Hippocampal formation (tissue), 2 donors: ENCODE measurements at regions not wholly inside any gene's neighbourhood (a gene's known extent, or its start where the extent isn't known, plus 50 kb on each side); places are given as distances from the start of the nearest gene placed in this dataset.
"Not testable (repeated sequence)": the region's sequence is repeated elsewhere in the genome, so short reads cannot be mapped to it uniquely, and the experiment has no call there.

Source experiments
- DNase-seq, 2 donors: peaks; one replicate each; lab custom pipeline; 2025; lab: John Stamatoyannopoulos, UW

DNA sequence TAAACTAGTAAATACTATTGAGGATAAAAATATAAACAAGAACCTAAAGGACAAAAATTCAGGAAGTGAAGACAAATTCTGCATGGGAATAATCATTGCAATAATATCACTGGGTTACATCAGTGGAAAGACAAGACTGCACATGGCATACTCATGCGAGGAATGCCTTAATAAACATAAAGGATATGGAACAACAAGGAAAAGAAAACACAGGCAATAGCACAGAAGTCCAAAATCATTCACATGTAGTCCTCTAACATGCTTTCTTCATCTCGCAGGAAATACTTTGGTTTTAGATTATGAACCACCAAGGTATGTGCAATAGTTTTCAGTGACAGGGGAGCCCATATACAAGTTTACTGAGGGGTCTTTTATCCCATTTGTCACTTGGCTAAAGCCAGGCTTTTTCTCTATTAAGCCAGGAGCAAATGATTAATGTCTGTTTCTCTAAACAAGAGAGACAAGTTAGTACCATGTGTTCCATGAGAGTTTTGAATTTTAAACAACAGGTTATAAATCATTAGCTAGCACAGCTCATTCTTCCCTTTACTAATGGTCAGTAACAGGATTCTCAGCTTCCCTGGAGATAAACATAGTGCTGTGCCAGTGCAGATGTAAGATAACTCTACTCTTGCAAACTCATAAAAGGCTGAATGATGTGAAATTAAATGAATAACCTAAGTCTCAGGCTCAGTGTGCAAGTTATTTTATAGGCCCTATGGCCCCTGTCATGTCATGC lies 353.6 kb upstream of the FSIP2 start:
- DNase-seq: no peak

DNA sequence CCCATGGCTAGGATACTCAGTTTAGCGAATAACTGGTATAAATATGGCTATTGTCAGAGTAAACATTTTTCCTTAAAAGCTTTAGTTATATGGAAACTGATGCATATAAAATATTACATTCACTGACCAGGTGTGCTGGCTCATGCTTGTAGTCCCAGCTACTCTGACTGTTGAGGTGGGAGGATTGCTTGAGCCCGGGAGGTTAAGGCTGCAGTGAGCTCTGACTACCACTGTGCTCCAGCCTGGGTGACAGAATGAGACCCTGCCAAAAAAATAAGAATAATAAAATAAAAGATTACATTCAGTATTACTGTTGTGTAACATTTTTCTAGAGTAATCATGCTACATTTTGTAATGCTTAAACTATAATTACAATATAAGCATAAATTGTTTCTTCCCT lies 350.4 kb upstream of the FSIP2 start:
- DNase-seq: no peak

DNA sequence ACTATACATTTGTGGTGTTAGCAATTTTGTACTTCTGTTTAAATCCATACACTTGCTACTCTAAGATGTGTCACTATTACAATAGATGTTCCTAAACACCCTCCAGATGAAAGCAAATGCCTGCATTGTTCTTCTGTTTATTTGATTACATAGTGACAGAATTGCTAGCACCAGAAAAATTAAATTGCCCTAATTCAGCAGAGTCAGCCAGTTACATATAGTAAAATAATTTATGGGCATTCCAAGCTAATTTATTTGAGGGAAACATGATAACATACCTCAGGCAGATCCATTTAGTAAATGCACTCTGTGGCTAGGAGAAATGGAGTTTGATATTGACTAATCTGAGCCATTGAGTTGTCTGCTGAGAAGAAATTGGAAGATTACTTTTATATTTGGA lies 347.1 kb upstream of the FSIP2 start:
- no peak for DNase-seq

DNA sequence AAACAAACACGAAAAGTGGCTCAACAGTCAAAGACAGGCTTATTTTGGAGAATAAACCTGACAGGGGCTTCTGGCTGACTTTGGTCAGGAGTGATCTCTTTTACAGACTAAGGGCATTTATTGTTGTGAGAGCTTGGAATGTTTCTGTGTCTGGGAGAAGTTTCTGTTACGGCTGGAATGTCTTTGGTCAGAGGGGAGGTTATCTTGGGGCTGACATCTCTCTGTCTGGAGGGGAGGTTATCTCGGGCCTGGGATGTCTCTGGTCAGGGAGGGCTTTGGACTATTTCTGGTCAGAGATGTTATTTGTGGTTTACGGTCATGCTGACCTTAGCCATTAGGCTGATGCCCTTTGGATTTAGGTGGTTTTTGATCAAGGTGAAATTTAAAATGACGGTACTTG lies 345.5 kb upstream of the FSIP2 start:
- no peak for DNase-seq

DNA sequence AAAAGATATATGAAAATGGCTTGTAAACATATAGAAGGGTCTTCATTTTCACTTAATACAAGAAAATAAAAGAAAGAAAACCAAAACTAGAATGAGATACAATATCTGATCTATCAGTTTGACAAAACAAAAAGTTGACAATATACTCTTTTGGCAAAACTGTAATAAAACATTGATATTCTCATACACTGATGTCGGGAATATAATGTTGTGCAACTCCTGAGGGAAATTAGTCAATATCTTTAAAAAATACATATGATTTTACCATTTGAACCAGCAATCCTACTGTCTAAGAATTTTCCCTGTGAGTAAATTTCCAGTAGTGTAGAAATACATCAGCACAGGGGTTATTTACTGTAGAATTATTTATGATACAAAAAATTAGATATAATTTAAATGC lies 336.1 kb upstream of the FSIP2 start:
- DNase-seq: no peak

DNA sequence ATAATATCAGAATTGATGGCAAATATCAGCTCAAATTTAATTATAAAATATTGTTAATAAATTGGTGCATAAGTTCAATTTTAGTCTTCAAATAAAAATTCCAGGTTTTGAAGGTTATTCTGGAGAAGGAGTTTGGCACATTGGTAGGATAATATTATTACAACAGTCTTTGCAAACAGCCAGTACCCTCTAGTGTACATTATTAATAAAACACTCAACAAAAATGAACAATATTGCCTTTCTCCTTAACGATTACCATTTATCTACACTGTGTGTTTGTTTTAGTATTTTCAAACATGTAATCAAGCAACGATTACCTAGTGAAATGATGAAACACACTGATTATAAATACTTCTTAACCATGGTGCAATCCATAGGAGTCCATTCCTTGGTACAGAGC lies 334.0 kb upstream of the FSIP2 start:
- no peak for DNase-seq

DNA sequence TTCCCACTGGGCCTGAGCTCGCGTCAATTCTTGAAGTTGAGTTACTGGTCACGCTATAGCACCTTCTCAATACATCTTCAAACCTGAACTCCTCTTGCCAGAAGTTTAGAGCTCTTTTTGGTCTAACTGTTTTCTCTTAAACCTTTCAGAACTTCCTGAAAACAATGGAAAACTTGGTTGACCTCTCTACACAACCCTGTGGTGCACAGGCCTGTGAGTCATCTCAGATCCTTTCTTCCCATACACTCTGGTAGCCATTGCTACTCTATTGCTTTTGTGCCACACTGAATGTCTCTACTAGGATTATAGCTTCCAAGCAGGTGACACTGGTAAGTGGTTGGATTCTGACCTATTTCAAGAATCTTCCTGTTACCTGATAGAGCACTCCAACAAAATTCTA lies 321.5 kb upstream of the FSIP2 start:
- no peak for DNase-seq

DNA sequence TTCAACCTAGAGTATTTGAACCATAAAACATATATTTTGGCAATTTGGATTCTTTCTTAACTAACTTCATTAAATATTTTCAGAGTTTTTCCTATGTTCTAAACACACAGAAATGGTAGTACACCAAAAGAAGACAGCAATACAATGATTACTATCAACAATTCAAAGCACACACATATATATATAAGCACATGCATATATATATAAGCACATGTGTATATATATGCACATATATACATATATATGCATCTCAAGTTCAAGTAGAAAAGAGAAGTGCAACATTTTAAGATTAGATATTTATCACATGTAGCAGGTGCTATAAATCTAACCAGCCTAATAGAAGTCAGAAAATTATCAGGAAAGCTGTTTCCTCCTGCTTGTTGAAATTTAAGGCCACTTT lies 320.9 kb upstream of the FSIP2 start:
- no peak for DNase-seq

DNA sequence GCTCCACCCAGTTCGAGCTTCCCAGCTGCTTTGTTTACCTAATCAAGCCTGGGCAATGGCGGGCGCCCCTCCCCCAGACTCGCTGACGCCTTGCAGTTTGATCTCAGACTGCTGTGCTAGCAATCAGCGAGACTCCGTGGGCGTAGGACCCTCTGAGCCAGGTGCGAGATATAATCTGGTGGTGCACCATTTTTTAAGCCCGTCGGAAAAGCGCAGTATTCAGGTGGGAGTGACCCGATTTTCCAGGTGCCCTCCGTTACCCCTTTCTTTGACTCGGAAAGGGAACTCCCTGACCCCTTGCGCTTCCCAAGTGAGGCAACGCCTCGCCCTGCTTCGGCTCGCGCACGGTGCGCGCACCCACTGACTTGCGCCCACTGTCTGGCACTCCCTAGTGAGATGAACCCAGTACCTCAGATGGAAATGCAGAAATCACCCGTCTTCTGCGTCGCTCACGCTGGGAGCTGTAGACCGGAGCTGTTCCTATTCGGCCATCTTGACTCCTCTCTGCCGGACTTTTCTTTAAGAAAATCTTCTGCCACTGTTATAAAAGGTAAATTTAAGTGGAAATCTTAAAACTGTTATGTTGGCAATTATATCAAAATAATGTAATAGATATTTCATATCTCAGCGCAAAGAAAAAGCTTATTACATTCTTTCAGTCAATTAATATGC lies 313.5 kb upstream of the FSIP2 start:
- not testable (repeated sequence) for DNase-seq

DNA sequence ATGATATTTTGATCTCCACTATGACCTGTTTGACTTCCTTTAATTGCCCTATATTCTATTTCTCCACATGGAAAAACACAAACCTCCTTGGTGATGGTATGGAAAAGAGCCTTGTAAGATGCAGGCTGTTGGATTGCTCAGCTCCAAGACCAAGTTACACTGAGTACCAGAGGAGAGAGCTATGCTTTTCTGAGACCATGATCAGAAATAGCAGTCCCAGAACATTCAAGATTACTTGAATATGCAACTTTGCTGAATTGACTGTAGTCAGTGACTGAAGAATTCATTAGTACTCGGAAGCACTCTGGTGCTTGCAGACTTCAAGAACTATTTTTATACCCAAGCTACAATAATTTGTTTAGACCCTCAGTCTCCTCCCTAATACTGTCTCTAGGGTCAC lies 310.6 kb upstream of the FSIP2 start:
- DNase-seq: no peak

DNA sequence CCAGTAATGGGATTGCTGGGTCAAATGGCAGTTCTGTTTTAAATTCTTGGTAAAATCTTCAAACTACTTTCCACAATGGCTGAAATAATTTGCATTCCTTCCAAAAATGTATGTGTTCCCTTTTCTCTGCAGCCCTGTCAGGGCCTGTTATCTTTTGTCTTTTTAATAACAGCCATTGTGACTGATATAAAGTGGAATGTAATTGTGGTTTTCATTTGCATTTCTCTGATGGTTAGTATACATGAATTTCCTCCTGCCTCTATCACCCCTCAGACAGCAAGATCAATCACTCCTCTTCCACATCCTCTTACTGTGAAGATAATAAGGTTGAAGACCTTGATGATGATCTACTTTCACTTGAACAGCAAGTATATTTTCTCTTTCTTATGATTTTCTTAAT lies 304.8 kb upstream of the FSIP2 start:
- DNase-seq: no peak

DNA sequence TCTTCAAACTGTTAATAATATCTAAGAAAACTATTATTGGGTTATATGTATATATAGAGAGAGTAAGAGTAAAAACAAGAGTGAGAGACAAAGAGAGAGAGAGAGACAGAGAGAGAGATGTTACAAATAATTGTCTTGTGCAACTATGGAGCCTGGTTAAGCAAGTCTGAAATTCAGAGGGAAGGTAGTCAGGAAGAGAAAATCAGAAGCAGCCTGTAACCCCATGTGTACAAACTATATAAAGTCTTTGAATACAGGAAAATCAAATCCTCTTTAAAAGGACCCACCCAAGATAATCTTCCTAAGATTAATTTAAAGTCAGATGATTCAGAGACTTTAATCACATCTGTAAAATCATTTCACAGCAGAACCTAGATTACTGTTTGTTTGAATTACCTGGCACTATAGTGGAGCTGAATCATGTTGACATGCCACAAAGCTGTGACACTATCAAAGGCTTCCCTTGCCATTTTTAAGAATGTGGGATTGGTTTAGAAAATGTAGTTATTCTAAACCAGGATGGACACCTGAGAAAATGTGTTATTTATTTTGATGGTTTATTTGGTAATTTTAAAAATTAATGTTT lies 301.7 kb upstream of the FSIP2 start:
- no peak for DNase-seq

DNA sequence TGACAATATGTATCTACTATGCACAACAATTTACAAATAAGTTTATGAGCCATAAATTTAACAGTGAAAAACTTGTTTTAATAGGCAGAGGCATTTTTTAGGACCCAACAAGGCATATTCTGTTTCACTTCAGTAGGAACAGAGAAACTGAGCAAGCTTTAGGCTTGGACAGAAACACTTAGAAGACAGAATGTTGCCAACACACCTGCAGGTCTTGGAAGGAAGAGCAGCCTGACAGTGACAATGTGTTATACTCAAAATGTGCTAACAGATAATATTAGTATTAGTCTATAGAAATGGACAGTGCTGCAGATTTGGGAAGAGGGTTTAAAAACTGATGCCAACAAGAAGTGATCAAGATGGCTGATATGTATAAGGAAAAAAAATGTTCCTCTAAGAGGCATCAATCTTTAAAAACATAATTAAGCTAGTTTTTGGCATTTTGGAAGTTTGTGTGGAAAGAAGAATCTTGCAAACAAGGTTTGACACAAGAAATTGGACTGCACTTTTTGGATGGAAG lies 297.1 kb upstream of the FSIP2 start:
- DNase-seq: no peak

DNA sequence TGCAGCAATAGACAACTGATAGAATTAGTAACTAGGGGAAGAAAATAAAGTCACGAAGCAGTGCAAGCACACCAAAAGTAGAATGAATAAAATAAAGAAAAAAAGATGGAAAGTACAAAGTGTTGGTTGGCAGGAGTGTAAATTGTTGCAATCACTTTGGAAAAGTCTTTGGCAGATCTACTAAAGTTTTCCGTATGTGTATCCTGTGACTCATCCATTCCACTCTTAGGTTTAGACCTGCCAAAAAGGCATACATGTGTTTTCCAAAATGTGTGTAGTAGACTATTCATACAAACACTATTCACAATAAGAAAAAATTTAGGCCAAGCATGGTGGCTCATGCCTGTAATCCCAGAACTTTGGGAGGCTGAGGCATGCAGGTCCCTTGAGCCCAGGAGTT lies 282.1 kb upstream of the FSIP2 start:
- DNase-seq: no peak

DNA sequence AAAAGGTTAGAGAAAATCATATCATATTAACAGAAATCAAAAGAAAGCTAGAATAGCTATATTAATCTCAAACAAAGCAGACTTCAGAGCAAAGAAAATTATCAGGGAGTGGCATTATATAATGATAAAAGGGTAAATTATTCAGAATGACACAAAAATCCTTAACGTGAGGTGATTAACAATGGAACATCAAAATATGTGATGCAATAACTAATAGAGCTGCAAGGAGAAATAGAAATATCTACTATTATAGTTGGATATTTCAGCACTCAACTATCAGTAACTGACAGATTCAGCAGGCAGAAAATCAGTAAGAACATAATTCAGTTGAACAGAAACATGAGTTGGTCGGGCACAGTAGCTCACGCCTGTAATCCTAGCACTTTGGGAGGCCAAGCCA lies 275.1 kb upstream of the FSIP2 start:
- no peak for DNase-seq

DNA sequence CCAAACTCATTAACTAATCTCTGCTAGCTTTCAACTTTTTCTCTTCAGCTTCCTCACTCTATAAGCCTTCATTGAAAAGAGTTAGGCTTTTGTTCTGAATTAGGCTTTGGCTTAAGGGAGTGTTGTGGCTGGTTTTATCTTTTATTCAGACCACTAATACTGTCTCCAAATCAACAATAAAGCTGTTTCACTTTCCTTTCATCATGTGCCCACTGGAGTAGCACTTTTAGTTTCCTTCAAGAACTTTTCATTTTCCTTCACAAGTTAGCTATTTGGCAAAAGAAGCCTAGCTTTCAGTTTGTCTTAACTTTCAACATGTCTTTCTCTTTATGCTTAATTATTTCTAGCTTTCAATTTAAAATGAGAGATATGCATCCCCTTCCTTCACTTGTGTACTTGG lies 271.7 kb upstream of the FSIP2 start:
- DNase-seq: no peak

DNA sequence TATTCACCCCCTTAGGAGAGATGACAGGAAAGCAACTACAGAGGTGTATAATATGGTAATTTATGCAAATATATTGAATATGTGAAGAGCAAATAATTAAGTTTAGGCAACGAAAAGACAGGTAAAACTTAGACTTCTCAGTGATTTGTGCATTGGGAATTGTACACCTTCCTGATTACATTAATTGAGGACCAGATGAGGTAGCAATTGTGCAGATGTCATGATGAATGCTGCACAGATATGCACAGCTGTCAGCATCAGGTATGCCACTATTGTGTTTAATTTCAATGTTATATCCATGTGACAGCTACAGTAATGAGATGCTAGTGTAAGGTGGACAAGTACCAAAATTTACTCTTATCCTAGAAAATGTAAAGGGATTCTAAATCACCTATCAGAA lies 267.2 kb upstream of the FSIP2 start:
- DNase-seq: no peak

DNA sequence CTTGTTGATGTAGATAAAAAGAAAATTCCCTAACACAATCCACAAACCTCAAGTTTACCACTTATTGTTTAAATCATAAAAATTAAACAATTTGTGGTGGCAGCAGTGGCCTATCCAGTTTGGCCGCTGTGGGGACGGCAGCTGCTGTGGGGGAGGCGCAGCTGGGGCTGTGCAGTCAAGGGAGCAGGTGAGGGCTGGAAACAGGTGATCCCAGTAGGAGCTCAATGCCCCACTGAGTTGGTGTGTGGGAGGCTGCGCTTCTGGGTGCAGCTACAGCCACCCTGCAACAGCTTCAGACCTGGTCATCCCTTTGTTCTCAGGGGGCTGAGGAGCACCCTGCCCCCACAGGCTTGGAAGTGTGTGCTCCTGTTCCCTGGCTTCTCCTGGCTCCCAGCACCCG lies 266.0 kb upstream of the FSIP2 start:
- DNase-seq: no peak

DNA sequence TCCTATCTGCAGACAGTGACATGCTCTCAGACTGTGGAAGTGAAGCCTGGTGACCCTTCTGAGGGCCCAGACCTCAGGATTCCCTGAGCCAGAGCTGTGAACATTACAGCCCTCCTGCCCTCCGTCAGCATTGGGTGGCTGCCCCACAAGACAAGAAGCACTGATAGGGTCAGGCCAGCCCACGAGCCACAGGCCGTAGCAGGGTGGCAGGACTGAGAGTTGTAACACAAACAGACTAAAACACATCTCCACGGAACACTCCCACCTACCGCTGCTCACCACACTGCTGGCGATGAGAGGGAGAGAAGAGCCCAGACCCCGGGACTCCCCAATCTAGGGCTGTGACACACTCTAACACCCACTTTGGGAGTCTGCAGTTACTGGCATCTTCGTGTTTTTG lies 264.8 kb upstream of the FSIP2 start:
- DNase-seq: no peak

DNA sequence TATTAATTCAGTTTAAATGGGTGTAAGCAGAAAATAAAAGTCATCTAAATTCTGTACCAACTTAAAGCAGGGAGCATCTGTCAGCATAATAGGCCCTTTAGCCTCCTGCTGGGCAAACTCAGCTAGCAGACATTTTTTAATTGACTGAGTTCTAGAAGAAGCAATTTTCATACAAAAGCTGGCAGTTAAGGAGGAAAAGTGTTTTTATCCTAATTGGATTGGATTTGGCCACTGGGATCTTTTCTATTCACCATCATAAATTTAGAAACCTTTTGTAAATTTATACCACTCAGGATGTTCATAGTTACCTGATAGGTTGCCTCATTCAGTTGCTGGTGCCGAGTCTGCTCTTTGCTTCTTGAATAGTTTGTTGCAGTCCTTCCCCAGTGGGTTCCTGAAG lies 262.7 kb upstream of the FSIP2 start:
- no peak for DNase-seq

DNA sequence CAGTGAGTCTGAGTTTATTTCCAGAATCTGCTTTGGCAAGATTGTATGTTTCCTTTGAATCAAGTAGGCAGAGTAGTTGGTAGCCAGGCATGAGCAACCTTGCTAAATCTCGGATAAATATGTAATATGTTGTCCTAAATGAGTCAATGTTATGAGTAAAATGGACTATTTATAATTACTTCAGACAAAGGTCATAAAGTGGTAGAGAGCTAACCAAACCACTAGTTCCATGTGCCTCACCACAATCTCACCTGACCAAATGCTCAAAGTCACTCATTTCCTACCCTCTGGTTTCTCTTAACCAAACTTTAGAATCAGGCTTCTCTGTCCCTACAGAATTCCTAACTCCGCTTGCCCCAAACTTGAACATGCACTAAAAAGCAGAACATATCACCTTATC lies 261.2 kb upstream of the FSIP2 start:
- DNase-seq: no peak

DNA sequence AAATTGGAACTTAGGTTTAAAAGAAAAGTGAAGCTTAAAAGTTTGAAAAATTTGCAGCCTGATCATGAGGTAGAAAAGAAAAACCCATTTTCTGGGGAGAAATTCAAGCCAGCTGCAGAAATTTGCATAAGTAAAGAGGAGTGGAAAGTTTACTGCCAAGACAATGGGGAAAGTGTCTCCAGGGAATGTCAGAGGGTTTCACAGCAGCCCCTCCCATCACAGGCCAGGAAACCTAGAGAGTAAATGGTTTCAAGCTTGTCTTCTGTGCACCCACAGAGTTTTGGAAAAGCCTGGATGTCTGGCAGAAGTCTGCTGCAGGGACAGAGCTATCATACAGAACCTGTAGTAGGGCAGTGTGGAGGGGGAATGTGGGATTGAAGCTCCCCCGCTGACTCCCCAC lies 254.0 kb upstream of the FSIP2 start:
- DNase-seq: no peak

DNA sequence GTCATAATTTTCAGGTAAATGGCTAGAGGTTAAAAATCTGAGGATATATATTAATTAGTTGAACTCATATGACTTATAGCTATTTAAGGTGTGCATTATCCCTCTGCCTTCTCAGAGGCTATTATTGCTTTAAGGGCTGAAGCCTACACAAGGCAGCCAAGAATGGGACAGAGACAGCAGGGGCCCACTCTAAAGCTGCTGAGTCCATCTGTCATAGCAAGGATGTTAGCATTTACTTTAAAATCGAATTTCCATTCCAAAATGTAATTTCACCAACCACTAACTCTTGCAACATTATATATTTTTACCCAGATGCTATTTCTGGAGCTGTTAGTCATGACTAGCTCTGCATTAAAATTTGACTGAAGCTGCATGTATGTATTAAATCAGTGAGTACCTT lies 236.3 kb upstream of the FSIP2 start:
- DNase-seq: peak in 1 of 2 donors; percentile 14
